K562 (cell line): ENCODE measurements at regions not wholly inside any gene's neighbourhood (a gene's known extent, or its start where the extent isn't known, plus 50 kb on each side); places are given as distances from the start of the nearest gene placed in this dataset.

Experiments
- CHD7 ChIP-seq: fragments of 200-600 bp; sonication (generic); IDR thresholded peaks from one replicate; pipeline ENCODE4 v1.6.1; 2012; ENCODE audit warnings: mild to moderate bottlenecking, low read depth, low read length, inconsistent platforms

GRCh38 chr2:57160976-57161375, 885.6 kb upstream of the VRK2 start (continued):
- TF ChIP-seq CHD7, result no peak
- TF ChIP-seq, all 486 proteins: peak for 0
